ENCODE measurements at regions not wholly inside any gene's neighbourhood (a gene's known extent, or its start where the extent isn't known, plus 50 kb on each side); places are given as distances from the start of the nearest gene placed in this dataset.

GRCh38 chr2:144166743-144167142 lies 353.2 kb downstream of the ZEB2 start:
- Histone ChIP-seq H3K27ac (ENCODE audit: low read depth, low read length) (no peak overlapping the region), H4K20me1 (ENCODE audit: low read depth, low read length) (no peaks in the 10 kb centered on the region), H3K4me2 (ENCODE audit: low read depth, low read length, poor library complexity, severe bottlenecking) (no peak overlapping the region), H3K4me3 (ENCODE audit: insufficient read depth, low read length, poor library complexity, severe bottlenecking) (no peak overlapping the region), H3K27me3 (ENCODE audit: low read length) (no peaks in the 10 kb centered on the region), H3F3A (ENCODE audit: insufficient read depth) (no peaks in the 10 kb centered on the region), H3K79me2 (ENCODE audit: insufficient read depth, low read length) (no peaks in the 10 kb centered on the region), H3K9me2 (replicated peaks; ENCODE audit: insufficient read depth, low read length) (no peaks in the 10 kb centered on the region), H3K9me3 (ENCODE audit: insufficient read depth, low read length) (no peaks in the 10 kb centered on the region), H3K9ac (ENCODE audit: low read length) (no peak overlapping the region), H2AFZ (ENCODE audit: low read depth, low read length, severe bottlenecking) (no peak overlapping the region), H3K36me3 (ENCODE audit: low read length) (no peaks in the 10 kb centered on the region)
- no peak for TF ChIP-seq CTCF (IDR thresholded peaks at IDR 0.05; ENCODE audit: insufficient read depth, low read length, poor library complexity, severe bottlenecking)
- TF ChIP-seq EZH2phosphoT487 (conservative IDR thresholded peaks at IDR 0.05; ENCODE audit: low read length), result no peak

GRCh38 chr2:144165599-144166250 lies 354.2 kb downstream of the ZEB2 start:
- no peak for TF ChIP-seq EZH2phosphoT487 (conservative IDR thresholded peaks at IDR 0.05; ENCODE audit: low read length)
- TF ChIP-seq CTCF (IDR thresholded peaks at IDR 0.05; ENCODE audit: insufficient read depth, low read length, poor library complexity, severe bottlenecking), result no peak
- Histone ChIP-seq H3F3A (ENCODE audit: insufficient read depth) (no peaks in the 10 kb centered on the region), H3K4me2 (ENCODE audit: low read depth, low read length, poor library complexity, severe bottlenecking) (no peak overlapping the region), H3K9me2 (replicated peaks; ENCODE audit: insufficient read depth, low read length) (no peaks in the 10 kb centered on the region), H4K20me1 (ENCODE audit: low read depth, low read length) (no peaks in the 10 kb centered on the region), H3K27ac (ENCODE audit: low read depth, low read length) (no peak overlapping the region), H3K27me3 (ENCODE audit: low read length) (no peaks in the 10 kb centered on the region), H3K79me2 (ENCODE audit: insufficient read depth, low read length) (no peaks in the 10 kb centered on the region), H3K4me3 (ENCODE audit: insufficient read depth, low read length, poor library complexity, severe bottlenecking) (no peak overlapping the region), H3K36me3 (ENCODE audit: low read length) (no peaks in the 10 kb centered on the region), H3K9me3 (ENCODE audit: insufficient read depth, low read length) (no peaks in the 10 kb centered on the region), H2AFZ (ENCODE audit: low read depth, low read length, severe bottlenecking) (no peak overlapping the region), H3K9ac (ENCODE audit: low read length) (no peak overlapping the region)

GRCh38 chr2:144163592-144163991 lies 356.3 kb downstream of the ZEB2 start:
- Histone ChIP-seq H2AFZ (ENCODE audit: low read depth, low read length, severe bottlenecking) (no peak overlapping the region), H3K9ac (ENCODE audit: low read length) (no peak overlapping the region), H3F3A (ENCODE audit: insufficient read depth) (no peaks in the 10 kb centered on the region), H3K4me2 (ENCODE audit: low read depth, low read length, poor library complexity, severe bottlenecking) (no peak overlapping the region), H3K9me2 (replicated peaks; ENCODE audit: insufficient read depth, low read length) (no peaks in the 10 kb centered on the region), H3K79me2 (ENCODE audit: insufficient read depth, low read length) (no peaks in the 10 kb centered on the region), H3K27me3 (ENCODE audit: low read length) (no peaks in the 10 kb centered on the region), H3K9me3 (ENCODE audit: insufficient read depth, low read length) (no peaks in the 10 kb centered on the region), H4K20me1 (ENCODE audit: low read depth, low read length) (no peaks in the 10 kb centered on the region), H3K36me3 (ENCODE audit: low read length) (no peaks in the 10 kb centered on the region), H3K4me3 (ENCODE audit: insufficient read depth, low read length, poor library complexity, severe bottlenecking) (no peak overlapping the region), H3K27ac (ENCODE audit: low read depth, low read length) (no peak overlapping the region)
- no peak for TF ChIP-seq EZH2phosphoT487 (conservative IDR thresholded peaks at IDR 0.05; ENCODE audit: low read length)
- TF ChIP-seq CTCF (IDR thresholded peaks at IDR 0.05; ENCODE audit: insufficient read depth, low read length, poor library complexity, severe bottlenecking), result no peak

Data from SU-DHL-6 (cell line).